Epithelial cell of esophagus (primary cell): ENCODE measurements at regions not wholly inside any gene's neighbourhood (a gene's known extent, or its start where the extent isn't known, plus 50 kb on each side); places are given as distances from the start of the nearest gene placed in this dataset.

Experiments
- DNase-seq: peaks from one replicate; pipeline ENCODE4 v3.0.0; 2010; ENCODE audit warnings: low read depth
- H3K4me3 ChIP-seq: 2 replicates; pipeline ENCODE4 v1.5.1; 2011; ENCODE audit warnings: mild to moderate bottlenecking, low read length, control low read depth
- TF ChIP-seq, protein P1 (sequence below): IDR thresholded peaks from 2 replicates; pipeline ENCODE4 v1.5.1; 2011; ENCODE audit warnings: low read depth, mild to moderate bottlenecking, low read length, control low read depth, inconsistent platforms; ENCODE audit not compliant: insufficient read depth; ENCODE audit errors: missing control alignments

DNA sequence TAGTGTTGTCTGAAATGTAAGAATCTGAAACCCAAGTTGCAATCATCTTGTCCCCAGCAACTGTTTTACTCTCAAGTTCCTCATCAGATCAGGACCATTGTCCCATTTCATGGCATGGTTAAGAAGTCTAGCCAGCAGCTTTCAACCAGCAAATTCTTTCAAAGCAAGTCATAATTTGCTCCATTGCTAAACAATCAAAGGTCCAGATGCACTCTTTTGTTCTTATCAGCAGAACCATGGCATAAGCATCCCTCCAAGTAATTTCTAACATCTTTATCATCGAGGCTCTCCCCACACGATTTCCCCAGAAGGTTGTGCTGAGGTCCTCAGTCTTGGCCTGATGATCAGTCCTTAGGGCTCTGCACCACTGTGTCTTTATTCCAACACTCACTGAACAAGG, 67.5 kb upstream of the APCDD1 start:
- no peak for DNase-seq
- TF ChIP-seq, protein P1, sequence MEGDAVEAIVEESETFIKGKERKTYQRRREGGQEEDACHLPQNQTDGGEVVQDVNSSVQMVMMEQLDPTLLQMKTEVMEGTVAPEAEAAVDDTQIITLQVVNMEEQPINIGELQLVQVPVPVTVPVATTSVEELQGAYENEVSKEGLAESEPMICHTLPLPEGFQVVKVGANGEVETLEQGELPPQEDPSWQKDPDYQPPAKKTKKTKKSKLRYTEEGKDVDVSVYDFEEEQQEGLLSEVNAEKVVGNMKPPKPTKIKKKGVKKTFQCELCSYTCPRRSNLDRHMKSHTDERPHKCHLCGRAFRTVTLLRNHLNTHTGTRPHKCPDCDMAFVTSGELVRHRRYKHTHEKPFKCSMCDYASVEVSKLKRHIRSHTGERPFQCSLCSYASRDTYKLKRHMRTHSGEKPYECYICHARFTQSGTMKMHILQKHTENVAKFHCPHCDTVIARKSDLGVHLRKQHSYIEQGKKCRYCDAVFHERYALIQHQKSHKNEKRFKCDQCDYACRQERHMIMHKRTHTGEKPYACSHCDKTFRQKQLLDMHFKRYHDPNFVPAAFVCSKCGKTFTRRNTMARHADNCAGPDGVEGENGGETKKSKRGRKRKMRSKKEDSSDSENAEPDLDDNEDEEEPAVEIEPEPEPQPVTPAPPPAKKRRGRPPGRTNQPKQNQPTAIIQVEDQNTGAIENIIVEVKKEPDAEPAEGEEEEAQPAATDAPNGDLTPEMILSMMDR: no peak

DNA sequence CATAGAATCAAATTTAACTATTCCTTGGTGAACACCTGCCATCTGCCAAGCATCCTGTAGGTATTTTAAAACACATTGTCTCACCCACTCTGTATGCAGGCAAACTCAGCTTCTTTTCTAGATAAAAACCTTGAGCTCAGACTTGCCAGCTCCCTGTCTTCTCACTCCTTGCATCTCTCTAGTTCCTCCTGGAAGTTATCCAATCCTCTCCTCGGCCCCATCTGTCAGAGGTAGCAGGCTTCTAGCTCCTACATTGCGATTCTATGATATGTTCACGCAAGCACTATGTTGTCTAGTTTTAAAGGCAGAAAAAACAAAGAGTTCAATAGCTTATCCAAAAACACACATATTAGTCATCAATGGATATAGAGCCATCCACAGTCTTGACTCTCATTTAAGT, 67.0 kb upstream of the APCDD1 start:
- TF ChIP-seq, protein P1: no peak
- H3K4me3 ChIP-seq: no peak overlapping the region
- no peak for DNase-seq

More for the DNA sequence above, 67.5 kb upstream of the APCDD1 start:
- no peak overlapping the region for H3K4me3 ChIP-seq

DNA sequence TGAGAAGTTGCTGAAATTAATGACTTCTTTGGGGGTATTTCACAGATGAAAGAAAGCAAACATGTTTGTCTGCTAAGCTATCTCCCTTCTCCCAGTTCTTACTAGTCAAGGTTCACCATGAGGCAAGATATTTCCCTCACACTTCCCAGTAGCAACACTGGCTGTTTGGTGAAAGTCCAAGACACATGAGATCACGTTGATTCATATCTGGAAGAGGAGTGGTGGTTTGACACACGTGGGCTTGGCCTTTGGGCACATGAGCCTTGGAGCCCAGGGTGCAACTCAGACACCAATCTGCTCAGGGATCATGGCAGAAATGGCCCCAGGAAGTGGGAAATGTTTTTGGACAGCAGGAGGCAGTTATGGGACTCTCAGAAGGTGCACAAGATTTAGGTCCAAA, 66.1 kb upstream of the APCDD1 start:
- TF ChIP-seq, protein P1: no peak
- no peak overlapping the region for H3K4me3 ChIP-seq
- DNase-seq: no peak

DNA sequence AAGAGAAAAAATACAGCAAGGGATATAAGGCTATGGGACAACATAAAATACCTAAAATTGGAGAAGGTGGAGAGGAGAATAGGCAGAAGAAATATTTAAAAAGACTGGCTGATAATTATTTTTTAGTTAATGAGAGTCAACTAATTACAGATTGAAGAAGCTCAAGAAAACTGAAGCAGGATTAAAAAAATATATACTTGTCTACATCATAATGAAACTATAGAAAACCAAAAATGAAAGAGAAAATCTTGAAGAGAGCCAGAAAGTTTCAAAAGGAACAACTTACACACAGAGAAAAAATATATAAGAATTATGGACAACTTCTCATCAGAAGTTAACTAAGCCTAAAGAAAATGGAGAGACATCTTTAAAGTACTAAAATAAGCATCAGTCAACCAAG, 62.9 kb upstream of the APCDD1 start:
- no peak for DNase-seq
- TF ChIP-seq, protein P1: no peak
- no peak overlapping the region for H3K4me3 ChIP-seq

DNA sequence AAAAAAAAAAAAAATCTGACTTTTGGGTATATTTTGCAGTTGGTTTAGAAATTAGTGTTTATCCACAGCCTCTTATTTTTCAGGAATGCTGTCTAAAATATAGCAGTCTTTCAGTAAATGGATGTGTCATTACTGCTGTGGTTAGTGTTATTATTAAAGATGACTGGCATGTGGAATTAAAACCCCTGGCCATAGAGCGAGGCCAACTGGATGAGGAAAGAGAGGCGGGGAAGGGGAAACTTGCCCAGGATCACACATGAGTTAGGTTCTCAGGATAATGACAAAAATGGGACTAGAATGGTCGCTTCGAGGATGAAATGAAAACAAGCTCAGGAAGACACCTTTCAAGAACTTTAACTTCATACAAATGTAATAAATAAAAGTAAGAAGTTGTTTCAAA, 57.4 kb upstream of the APCDD1 start:
- no peak for DNase-seq
- no peak overlapping the region for H3K4me3 ChIP-seq
- TF ChIP-seq, protein P1: no peak

DNA sequence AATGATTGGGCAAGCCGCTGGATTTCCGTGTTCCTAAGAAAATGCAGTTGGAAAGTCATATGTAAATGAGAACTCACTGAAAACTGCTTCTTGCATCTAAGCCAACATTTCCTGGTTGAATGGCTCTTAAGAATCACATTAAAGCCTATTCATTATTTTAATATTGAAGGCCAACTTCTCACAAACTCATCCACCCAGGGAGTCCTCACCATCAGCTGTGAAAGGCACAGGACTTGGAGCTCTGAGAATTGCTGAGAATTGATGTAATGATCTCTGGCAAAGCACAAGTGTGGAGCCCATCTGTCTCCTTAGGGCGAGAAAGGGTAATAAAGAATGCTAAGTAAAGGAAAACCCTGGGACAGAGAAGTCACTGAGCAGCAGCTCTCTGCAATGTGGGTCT, 55.9 kb upstream of the APCDD1 start:
- TF ChIP-seq, protein P1: no peak

DNA sequence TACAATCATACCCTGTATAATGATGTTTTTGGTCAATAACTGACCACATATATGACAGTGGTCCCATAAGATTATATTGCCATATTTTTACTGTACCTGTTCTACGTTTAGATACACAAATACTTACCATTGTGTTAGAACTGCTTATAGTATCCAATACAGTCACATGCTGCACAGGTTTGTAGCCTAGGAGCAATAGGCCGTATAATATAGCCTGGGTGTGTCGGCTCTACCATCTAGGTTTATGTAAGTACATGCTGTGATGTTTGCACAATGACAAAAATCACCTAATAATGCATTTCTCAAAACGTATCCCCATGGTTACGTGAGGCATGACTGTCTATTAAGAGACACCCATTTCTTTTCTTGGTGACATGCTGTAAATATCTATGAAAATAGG, 55.0 kb upstream of the APCDD1 start:
- H3K4me3 ChIP-seq: no peak overlapping the region
- TF ChIP-seq, protein P1: no peak
- DNase-seq: no peak

More for the DNA sequence above, 55.9 kb upstream of the APCDD1 start:
- H3K4me3 ChIP-seq: no peak overlapping the region
- DNase-seq: no peak
